ENCODE measurements at regions not wholly inside any gene's neighbourhood (a gene's known extent, or its start where the extent isn't known, plus 50 kb on each side); places are given as distances from the start of the nearest gene placed in this dataset.

- intact Hi-C loops (cut with DNase I), result no loop called here
- 72% methylated on average over 9 of the region's 9 CpGs for WGBS
Observed at GRCh38 chr20:57055345-57055744, 211.1 kb downstream of the BMP7 start.

DNA sequence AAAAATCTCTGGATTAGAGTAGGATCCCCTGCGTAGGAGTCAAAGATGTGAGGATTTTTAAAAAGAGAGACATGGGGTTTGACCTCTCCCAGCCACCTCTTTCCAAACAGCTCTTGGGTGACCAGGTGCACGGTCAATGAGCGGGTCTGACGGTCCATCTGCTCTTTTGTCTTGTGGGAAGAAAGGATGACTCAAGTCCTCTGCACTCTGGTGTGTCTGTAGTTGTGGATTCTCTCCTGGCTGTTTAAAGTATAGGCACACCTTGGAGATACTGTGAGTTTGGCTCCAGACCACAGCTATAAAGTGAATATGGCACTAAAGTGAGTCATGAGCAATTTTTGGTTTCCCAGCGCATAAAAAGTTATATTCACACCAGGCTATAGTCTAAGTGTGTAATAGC, 209.8 kb downstream of the BMP7 start:
- H3K36me3 ChIP-seq, result no peaks in the 10 kb centered on the region
- DNase-seq (ENCODE audit: extremely low spot score), result no peak
- peaks cover 0 to 6% (median 3%) of the 10 kb centered on the region in 4 donors for H3K4me1 ChIP-seq
- TF ChIP-seq EP300 (IDR thresholded peaks at IDR 0.05) (no peak), POLR2A (IDR thresholded peaks at IDR 0.05; ENCODE audit: low read depth) (no peak), POLR2AphosphoS5 (IDR thresholded peaks at IDR 0.05) (no peak)
- WGBS, result 94% methylated on average over 5 of the region's 5 CpGs
- peaks cover 0 to 12% (median 0%) of the 10 kb centered on the region in 4 donors for H3K27me3 ChIP-seq
- H3K9me3 ChIP-seq, result peaks cover 0 to 3% (median 0%) of the 10 kb centered on the region in 4 donors
- intact Hi-C loops (cut with DNase I), result no loop called here
- H3K4me3 ChIP-seq, result no peak overlapping the region
- no peak overlapping the region for H3K27ac ChIP-seq (replicated peaks in 1 of 4)

More at GRCh38 chr20:57055345-57055744, 211.1 kb downstream of the BMP7 start:
- Histone ChIP-seq H3K27ac (replicated peaks in 1 of 4) (no peak overlapping the region), H3K4me1 (no peaks in the 10 kb centered on the region), H3K27me3 (no peaks in the 10 kb centered on the region), H3K36me3 (no peaks in the 10 kb centered on the region), H3K9me3 (peaks cover 0 to 3% (median 0%) of the 10 kb centered on the region in 4 donors), H3K4me3 (no peak overlapping the region)
- no peak for DNase-seq (ENCODE audit: extremely low spot score)
- no peak for TF ChIP-seq EP300 (IDR thresholded peaks at IDR 0.05)
- no peak for TF ChIP-seq POLR2AphosphoS5 (IDR thresholded peaks at IDR 0.05)
- TF ChIP-seq POLR2A (IDR thresholded peaks at IDR 0.05; ENCODE audit: low read depth), result no peak
- TF ChIP-seq, protein P1, sequence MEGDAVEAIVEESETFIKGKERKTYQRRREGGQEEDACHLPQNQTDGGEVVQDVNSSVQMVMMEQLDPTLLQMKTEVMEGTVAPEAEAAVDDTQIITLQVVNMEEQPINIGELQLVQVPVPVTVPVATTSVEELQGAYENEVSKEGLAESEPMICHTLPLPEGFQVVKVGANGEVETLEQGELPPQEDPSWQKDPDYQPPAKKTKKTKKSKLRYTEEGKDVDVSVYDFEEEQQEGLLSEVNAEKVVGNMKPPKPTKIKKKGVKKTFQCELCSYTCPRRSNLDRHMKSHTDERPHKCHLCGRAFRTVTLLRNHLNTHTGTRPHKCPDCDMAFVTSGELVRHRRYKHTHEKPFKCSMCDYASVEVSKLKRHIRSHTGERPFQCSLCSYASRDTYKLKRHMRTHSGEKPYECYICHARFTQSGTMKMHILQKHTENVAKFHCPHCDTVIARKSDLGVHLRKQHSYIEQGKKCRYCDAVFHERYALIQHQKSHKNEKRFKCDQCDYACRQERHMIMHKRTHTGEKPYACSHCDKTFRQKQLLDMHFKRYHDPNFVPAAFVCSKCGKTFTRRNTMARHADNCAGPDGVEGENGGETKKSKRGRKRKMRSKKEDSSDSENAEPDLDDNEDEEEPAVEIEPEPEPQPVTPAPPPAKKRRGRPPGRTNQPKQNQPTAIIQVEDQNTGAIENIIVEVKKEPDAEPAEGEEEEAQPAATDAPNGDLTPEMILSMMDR (IDR thresholded peaks at IDR 0.05), result no peak

DNA sequence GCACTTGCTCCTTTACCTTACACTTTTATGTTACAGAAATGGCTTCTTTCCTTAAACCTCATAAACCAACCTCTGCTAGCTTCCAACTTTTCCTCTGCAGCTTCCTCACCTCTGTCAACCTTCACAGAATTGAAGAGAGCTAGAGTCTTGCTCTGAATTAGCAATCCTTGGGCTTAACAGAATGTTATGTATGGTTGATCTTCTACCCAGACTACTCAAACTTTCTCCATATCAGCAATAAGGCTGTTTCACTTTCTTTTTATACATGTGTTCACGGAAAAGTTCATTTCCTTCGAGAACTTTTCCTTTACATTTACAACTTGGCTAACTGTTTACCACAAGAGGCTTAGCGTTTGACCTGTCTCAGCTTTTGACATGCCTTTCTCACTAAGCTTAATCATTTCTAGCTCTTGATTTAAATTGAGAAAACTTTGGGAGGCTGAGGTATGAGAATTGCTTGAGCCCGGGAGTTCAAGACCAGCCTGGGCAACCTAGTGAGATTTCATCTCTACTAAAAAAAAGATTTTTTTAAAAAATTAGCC, 207.3 kb downstream of the BMP7 start:
- Histone ChIP-seq H3K27me3 (peaks cover 0 to 12% (median 0%) of the 10 kb centered on the region in 4 donors), H3K36me3 (no peaks in the 10 kb centered on the region), H3K27ac (replicated peaks in 1 of 4) (no peak overlapping the region), H3K4me3 (no peak overlapping the region), H3K9me3 (no peaks in the 10 kb centered on the region), H3K4me1 (peaks cover 0 to 7% (median 3%) of the 10 kb centered on the region in 4 donors)
- intact Hi-C loops (cut with DNase I), result no loop called here
- TF ChIP-seq EP300 (IDR thresholded peaks at IDR 0.05) (no peak), POLR2A (IDR thresholded peaks at IDR 0.05; ENCODE audit: low read depth) (no peak), POLR2AphosphoS5 (IDR thresholded peaks at IDR 0.05) (no peak)
- TF ChIP-seq, protein P1 (IDR thresholded peaks at IDR 0.05), result no peak
- WGBS, result 71% methylated on average over 4 of the region's 4 CpGs
- DNase-seq (ENCODE audit: extremely low spot score), result no peak

DNA sequence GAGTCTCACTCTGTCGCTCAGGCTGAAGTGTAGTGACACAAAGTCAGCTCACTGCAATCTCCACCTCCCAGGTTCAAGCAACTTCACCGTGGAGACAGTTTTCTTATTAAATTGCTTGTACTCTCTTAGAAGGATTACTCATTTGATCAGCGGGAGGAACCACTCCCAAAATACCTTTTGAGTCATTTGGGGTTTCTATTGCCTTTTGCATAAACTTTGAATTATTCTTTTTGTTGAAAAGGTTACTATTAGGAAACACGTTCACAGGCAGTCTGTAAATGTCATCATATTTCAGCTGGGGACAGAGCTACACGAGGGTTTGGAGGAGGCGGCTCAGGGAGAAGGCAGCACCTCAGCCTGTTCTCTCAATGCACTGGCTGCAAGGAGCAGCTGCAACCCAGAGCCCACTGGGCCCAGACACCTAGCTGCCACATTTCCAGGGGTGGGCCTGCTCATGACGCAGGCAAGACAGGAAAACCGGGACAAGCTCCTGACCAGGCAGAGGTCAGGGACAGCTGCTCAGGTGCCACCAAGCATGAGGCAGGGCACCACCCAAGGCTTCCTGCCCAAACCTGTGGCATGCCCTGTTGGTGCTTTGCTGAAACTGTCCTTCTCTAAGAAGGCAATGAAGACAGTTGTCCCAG, 205.9 kb downstream of the BMP7 start:
- Histone ChIP-seq H3K4me1 (peaks cover 0 to 7% (median 3%) of the 10 kb centered on the region in 4 donors), H3K36me3 (no peaks in the 10 kb centered on the region), H3K9me3 (no peaks in the 10 kb centered on the region), H3K27me3 (peaks cover 0 to 15% (median 0%) of the 10 kb centered on the region in 4 donors), H3K27ac (replicated peaks in 1 of 4) (no peak overlapping the region), H3K4me3 (no peak overlapping the region)
- WGBS, result 77% methylated on average over 8 of the region's 8 CpGs
- DNase-seq (ENCODE audit: extremely low spot score), result no peak
- TF ChIP-seq POLR2AphosphoS5 (IDR thresholded peaks at IDR 0.05) (no peak), EP300 (IDR thresholded peaks at IDR 0.05) (no peak), POLR2A (IDR thresholded peaks at IDR 0.05; ENCODE audit: low read depth) (no peak)
- TF ChIP-seq, protein P1 (IDR thresholded peaks at IDR 0.05), result no peak
- intact Hi-C loops (cut with DNase I), result loop anchor here (5.0 kb wide), 1 partner anchor 508 kb away; no protein-coding TSS in a partner anchor

- Histone ChIP-seq H3K9me3 (no peaks in the 10 kb centered on the region), H3K27me3 (peaks cover 0 to 23% (median 0%) of the 10 kb centered on the region in 4 donors), H3K36me3 (no peaks in the 10 kb centered on the region), H3K27ac (replicated peaks in 1 of 4) (no peak overlapping the region), H3K4me3 (no peak overlapping the region), H3K4me1 (peaks cover 0 to 7% (median 3%) of the 10 kb centered on the region in 4 donors)
- 35% methylated on average over 14 of the region's 14 CpGs for WGBS
- TF ChIP-seq EP300 (IDR thresholded peaks at IDR 0.05), result no peak
- TF ChIP-seq, protein P1 (IDR thresholded peaks at IDR 0.05), result peak; percentile 47 to 61 (median 48)
- intact Hi-C loops (cut with DNase I), result loop anchor here (5.0 kb wide), 1 partner anchor 509 kb away; no protein-coding TSS in a partner anchor
- no peak for DNase-seq (ENCODE audit: extremely low spot score)
Observed at GRCh38 chr20:57061051-57061900, 205.2 kb downstream of the BMP7 start.

All from esophagus muscularis mucosa (tissue), 4 donors.